Stimulated activated CD4-positive, alpha-beta T cell treated with anti-CD3 and anti-CD28 coated beads, TNF-alpha, amount 100 ng/mL, for 4 hours (primary cell): ENCODE measurements at regions not wholly inside any gene's neighbourhood (a gene's known extent, or its start where the extent isn't known, plus 50 kb on each side); places are given as distances from the start of the nearest gene placed in this dataset.

Experiments used
- DNase-seq, 3 experiments: peaks; one replicate each; pipeline ENCODE4 v3.0.0-alpha.2; 2020; ENCODE audit warnings: low read depth in 3 of 3

DNA sequence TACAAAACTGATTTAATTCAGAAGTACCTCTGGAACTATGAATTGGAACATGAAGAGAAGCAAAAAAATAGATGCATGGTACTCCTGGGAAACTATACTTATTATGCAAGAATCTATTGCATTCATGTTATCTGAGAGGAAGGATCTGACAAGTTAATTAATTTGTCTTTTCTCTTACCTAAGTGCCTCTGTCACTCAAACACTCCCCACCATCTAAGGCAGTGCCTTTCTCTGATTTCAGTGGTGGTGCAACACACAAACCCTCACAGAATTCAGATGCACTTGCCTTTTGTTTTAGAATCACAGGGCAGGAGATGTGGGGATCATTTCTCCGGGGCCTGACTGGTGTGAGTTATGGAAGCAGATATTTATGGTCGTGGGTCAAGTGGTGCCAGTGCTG lies 52.5 kb upstream of the C9orf72 start:
- no peak for DNase-seq

DNA sequence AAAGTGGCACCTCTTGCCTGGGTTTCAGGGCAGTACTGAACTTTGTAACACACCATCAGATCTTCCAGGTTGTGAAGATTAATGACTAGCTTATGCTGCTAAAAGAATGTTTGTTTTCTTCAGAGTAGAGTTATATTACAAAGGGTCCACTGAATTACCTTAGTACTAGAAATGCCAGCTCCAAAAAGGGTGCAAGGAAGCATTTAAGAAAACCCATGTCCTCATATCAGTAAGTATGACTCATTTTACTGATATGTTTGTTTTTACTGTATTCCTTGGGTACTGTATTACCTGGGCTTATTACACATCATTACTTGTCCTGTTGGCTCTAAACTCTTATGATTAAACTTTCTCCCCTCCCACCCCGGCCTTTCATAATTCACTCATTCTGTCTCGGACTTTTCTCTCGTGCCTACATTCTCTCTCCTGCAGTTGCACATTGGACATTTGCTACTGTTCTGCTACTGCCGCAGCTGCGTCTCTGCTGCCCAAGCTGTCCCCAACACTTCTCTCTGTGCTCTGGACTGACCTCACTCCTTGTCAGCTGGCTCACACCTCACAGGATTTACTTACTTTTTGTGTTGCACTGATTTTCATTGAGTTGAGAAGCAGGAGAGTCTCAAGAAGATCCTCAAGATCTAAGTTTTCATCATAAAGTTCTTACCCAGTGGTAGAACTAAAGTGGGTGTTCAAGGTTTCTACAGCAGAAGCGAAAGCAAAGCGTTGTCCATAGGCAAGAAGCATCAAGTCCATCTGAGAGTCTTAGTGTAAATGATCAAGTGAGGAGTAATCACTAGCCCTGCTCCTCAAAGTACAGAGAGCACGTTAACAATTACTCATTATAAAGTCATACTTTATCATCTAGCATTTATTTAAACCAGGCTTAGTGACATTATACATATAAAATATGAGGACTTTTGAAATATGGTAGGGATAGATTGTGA lies 53.2 kb upstream of the C9orf72 start:
- DNase-seq = no peak

DNA sequence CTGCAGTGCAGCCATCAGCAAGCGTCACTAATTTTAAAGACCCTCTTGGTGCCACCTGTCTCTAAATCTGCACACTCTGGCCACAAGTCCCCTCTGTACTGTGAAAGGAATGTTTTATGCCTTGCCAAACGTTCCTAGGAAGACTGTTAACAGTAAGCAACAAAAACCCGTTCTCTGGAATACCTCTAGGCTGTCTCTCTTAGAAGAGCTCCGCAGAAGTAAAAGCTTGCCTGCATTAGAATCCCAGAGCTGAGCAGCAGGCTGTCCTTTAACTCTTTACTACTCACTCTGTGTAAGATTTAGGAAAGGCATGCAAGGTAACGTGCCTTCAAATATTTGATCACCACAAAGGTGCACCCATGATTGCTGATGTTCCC lies 53.9 kb upstream of the C9orf72 start:
- no peak for DNase-seq

DNA sequence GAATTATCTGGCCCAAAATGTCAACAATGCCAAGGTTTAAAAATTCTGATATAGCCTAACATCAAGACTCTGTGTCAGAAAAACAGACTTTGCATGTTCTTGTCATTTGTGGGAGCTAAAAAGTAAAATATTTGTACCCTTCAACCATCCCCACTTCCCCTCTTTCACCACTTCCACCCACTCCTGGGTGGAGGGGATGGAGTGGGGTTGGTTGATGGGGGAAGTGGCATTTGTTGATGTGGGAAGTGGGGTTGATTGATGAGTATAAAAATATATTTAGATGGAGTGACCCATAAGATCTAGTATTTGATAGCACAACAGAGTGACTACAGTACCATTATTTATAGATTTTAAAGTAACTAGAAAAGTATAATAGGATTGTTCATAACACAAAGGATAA lies 55.0 kb upstream of the C9orf72 start:
- DNase-seq = no peak

DNA sequence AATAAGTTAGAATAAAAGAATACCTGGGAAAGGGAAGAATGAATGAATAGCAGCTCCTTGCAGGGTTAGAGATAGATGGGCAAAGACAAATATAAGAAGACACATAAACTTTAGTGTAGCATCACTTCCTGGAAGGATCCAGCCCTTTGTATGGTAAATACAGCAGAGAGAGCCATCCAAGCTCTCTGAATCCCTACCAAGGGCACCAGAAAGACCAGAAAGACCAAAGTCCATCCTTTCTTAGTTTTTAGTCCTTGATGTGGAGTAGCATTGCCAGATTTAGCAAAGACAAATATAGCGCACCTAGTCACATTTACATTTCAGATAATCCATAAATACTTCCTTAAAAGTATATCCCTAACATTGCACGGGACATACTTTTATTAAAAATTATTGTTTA lies 56.1 kb upstream of the C9orf72 start:
- DNase-seq = no peak

DNA sequence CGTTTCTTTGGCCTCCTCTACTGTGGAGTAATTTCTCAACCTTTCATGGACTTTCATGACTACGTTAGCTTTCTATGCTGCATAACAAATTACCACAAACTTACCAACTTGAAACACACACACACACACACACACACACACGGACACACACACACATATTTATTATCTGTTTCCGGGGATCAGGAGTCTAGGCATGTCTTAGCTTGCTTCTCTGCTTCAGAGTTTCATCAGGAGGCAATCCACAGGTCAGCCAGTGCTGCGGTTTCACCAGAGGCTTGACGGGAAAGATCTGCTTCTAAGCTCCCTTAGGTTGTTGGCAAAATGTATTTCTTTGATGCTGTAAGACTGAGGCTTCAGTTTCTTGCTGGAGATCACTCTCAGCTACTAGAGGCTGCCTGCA lies 59.0 kb upstream of the C9orf72 start:
- no peak for DNase-seq

DNA sequence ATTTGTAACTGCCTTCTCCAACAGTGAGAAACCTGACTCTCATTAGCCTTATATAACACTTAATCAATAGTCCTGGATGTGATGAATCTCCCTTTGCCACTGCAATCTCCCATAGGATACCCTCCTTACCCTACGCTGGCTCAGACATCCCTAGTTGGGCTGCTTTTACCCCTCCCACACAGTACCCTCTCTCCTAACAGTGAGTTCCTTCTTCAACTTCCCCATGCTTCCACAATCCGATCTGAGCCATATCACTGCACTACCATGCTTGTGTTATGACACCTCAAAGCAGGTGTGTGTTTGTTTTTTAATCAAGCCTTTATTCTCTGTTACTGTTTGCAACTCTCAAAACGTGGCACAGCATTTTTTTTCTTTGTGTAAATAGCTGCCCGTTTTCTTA lies 60.5 kb upstream of the C9orf72 start:
- no peak for DNase-seq

DNA sequence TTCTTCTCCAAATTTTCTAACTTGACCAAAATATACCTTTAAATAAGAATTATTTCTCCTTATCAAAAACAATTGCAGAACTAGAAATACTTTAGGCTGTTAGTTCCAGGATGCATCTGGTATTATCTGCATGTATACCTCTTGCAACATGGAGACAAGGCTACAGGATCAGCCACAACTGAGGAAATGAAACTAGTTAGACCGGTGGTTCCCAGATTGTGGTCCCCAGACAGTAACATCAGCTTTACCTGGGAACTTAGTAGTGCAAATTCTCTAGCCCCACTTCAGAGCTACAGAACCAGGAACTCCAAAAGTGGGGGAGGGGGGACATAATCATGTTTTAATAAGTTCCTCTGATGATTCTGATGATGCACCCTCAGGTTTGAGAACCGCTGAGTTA lies 61.6 kb upstream of the C9orf72 start:
- DNase-seq = no peak

DNA sequence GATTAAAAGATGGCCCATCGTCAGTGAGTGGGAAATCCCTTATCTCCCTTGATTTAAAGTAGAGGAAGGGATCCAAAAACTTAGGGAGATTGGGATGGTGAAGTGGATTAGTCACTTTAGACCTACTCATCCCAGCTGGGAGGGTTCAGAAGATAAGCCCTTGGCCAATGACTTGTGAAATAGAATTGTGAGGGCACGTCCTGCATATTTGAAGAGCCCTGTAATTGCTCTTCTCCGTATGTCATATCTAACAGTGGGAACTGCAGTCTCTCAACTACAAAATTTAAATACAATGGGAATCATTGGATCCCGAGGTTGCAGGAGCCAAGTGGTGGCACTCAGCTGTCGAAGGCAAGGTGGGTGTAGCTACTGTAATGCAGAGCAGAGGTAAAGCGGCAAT lies 65.4 kb upstream of the C9orf72 start:
- no peak for DNase-seq

DNA sequence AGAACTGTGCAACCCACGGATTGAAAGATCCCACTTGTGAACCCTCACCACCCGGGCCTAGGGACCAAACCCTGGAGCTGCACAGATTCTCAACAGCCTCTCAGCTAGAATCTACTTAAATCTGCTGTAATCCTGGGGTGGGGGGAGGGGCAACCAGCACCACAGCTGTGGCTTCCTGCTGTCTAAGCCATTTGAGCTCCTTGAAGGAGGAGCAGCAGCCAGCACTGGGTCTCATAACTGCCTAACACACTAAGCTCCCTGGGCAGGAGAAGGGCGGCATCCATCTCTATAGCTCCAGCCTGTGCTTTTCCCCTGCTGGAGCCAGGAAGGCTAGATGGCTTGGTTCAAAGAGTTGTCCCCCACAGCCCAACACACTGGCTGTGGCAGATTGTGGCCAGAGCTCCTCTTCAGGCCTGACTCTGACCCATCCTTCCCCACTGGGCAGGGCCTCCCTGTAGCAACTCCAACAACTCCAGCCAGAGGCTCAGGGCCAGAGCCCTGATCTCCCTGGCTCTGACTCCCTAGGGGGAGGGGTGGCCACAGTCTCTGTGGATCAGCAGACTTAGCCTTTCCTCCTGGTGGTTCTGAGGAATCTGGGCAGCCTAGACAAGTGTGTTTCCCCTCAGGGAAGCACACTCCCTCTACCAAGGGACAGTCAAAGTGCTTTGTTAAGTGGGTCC lies 72.0 kb upstream of the C9orf72 start:
- no peak for DNase-seq

DNA sequence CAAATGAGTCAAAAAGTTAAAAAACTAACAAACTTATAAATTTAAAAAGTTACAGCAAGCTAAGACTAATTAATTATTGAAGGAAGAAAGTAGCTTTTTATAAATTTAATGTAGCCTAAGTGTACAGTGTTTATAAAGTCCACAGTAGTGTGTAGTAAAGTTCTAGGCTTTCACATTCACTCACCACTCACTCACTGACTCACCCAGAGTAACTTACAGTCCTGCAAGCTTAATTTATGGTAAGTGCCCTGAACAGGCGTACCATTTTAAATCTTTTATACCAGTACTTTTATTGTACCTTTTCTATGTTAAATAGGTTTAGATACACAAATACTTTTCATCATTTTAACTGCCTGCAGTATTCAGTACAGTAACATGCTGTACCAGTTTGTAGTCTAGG lies 80.0 kb upstream of the C9orf72 start:
- DNase-seq = no peak

DNA sequence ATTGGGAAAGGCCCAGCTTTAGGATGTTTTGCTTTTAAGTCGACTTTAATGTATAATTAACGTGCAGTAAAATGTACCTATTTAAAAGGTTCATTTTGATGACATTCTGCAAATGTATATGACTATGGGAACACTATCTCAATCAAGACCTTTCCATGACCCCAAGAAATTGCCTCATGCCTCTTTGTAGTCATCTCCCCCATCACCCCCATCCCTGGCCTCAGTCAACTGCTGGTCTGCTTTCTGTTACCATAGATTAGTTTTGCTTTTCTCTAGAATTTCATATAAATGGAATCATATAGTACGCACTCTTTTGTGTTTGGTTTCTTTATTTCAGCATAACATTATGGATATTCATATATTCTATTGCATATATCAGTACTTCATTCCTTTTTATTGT lies 80.7 kb upstream of the C9orf72 start:
- DNase-seq = no peak

DNA sequence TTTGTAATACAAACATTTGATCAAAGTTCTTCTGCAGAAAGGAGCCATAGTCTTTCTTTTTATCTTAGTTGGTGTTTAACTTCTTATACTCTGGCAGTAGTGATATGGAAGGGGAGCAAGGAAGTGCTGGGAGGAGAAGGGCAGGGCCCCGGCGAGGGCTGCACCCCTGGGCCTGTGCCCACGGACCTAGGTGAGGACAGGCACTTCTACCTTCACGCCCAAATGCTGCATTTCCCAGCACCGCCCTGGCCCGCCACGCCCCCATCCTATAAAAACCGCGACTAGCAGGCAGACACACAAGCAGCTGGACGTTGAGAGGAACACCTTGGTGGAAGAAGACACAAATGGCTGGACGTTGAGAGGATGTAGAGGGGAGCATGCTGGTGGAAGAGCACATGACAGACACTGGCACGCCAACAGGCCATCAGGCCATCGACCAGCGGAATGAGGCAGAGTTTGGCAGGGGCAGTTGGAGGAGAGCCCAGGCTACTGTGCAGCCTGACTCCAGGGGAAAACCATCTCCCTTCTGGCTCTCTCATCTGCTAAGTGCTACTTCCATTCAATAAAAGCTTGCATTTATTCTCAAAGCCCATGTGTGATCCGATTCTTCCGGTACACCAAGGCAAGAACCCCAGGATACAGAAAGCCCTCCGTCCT lies 81.5 kb upstream of the C9orf72 start:
- DNase-seq = no peak

DNA sequence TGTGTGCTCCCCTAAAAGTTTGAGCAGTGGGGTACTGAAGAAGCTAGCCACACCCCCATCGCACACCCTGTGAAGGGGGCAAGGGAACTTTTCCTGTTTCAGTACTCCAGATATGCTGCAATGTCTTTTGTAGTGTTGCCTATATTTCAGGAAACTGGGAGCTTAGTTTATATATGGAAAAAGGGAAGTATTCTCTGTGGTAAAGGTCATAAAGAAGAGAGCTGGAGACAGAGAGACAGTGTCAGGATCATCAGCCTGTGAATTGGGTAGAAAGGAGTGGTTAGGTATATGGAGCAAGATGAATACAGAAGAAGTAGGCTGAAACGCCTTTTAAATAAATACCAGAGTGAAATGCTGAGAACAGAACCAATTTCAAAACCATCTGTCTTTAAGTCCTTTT lies 82.2 kb upstream of the C9orf72 start:
- DNase-seq = no peak

DNA sequence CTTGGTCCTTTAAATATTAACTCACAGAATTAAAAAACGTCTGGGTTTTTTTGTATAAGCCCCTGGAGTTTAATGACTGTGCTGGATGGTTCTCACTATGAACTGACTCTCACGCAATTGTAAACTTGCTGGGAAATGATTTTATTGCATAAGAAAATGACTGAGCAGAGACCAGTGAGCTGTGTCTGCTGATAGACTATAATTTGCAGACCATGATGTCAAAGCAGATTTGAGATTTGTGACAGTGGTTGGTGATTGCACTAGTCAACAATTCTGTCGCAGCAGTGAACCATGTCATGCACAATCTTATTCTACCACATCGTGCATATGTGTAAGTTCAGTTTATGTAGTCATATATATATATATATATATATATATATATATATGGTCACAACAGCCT lies 85.7 kb upstream of the C9orf72 start:
- no peak for DNase-seq

DNA sequence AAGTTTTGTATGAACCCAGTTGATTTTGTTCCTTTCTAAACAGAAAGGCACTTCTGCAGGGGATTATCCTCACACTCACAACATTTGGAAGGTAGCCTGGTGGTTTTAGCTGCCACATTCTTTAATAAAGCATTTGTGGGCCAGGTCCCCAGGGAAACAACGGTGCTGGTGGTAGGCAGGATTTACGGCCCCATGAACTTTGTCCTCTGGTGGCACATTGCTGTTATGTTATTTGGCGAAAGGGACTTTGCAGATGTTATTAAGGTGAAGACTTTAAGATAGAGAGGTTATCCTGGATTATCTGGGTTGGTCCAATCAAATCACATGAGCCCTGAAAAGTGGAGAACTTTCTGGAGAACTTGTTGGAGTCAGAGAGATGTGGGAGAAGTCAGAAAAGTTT lies 86.3 kb upstream of the C9orf72 start:
- DNase-seq = no peak

DNA sequence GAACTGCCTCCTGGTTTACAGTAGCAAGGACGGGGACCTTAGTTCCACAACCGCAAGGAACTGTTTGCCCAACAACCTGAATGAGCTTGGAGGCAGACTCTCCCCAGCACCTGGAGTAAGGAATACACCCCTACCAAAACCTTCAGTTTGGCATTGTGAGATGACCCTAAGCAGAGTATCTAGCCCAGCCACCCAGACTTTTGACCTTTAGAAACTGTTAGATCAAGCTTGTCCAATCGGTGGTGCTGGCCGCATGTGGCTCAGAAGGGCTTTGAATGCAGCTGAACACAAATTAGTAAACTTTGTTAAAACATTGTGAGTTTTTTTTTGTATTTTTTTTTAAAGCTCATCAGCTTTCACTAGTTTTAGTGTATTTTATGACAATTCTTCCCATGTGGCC lies 86.9 kb upstream of the C9orf72 start:
- no peak for DNase-seq

DNA sequence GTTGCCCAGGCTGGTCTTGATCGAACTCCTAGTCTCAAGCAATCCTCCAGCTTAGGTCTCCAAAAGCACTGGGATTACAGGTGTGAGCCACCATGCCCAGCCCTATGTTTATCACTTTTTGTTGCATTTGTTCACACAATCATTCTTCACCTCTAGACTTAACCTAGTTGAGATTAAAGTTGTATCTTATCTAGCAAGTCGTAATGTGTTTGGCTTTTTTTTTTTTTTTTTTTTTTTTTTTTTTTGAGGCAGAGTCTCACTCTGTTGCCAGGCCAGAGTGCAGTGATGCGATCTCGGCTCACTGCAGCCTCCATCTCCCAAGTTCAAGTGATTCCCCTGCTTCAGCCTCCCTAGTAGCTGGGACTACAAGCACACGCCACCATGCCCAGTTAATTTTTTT lies 90.2 kb upstream of the C9orf72 start:
- no peak for DNase-seq

DNA sequence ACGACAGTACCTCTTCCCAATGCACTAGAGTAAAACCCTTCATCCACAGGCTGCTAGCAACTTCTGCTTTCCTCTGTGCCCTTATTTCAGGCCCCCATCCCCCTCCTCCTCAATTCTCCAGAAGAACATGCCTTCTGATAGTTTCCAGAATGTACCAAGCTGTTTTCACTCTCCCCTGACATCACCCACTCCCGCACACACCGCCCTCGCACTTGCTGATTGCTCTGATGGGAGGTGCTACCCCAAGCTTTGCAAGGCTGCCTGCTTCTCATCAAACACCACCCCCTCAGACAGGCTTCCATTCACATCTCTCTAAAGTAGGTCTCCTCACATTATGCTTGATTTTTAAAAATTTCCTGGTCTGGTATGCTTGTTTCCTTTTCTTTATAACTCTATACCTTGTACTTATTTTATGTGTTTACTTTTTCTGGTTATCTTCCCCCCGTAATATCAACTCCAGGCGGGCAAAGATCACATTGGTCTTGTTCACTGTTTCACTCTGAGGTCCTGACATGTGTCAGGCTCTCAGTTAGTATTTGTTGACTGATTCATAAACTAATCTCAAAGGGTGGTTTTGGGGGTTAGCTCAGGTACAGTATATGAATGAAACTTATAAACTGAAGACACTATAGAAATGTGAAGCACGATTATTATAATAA lies 91.0 kb upstream of the C9orf72 start:
- no peak for DNase-seq

DNA sequence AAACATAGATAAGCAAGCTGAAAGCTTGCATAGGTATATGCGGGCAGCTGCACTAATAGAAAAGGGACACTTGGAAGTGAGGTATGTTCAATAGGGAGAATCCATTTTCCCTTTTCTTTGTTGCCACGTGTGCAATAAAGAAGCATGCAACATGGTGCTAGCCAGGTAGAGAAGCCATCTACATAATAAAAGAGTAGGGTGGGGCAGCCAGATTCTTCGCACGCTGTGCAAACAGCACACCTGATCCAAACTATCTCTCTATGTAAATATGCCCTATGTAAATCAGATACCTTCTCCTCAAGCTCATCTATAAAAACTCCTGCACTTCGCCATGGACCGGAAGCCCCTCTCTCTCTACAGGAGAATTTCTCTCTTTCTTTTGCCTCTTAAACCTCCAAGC lies 91.9 kb upstream of the C9orf72 start:
- DNase-seq = no peak

DNA sequence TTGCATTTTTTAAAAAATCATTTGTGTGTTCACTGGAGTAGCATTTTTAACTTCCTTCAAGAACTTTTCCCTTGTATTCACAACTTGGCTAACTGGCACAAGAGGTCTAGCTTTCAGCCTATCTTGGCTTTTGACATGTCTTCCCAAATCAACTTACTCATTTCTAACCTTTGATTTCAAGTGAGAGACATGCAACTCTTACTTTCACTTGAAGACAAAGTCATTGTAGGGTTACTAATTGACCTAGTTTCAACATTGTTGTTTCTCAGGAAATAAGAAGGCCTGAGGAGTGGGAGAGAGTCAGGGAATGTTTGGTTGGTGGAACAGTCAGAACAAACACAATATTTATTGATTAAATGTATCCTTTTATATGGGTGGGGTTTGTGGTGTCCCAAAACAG lies 95.0 kb upstream of the C9orf72 start:
- DNase-seq = no peak

DNA sequence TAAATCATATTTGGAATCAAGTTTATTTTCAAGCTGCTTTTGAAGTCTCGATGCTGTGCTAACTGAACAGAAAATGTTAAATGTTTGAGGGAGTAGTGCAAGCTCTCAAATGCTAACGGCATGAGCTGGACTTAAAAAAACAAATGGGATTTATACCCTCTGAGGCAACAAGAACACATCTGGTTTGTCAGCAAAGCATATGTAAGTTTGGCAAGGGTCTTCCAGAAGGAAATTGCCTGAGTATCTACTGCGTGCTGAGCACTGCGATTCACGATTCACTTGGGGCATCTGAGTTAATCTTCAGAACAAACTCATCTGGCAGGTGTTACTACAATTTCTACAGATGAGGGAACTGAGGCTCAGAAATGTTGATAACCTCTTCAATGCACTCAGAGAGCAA lies 98.4 kb upstream of the C9orf72 start:
- no peak for DNase-seq
